ENCODE measurements at regions not wholly inside any gene's neighbourhood (a gene's known extent, or its start where the extent isn't known, plus 50 kb on each side); places are given as distances from the start of the nearest gene placed in this dataset.

DNA sequence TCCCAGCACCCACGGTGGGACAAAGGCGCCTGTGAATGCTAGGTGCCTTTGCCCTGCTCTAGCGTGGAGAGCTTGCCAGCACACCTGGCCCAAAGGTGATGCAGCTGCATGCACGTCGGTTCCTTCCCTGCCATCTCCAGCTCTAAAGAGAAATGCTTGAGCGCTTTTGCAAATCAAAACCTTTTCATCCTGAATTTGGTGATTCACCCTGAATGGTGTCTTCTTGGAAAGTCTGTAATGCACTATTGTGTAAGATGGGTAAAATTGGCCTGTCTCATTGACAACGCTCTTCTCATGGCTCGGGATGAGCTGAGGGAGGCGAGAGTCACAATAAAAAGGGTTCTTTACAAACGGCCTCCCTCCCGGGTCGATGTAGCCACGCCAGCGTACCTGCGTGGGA is 103.1 kb upstream of the ID4 start:
- DNase-seq (ENCODE audit: low read depth in 3 of 3), result no peak

- no peak for DNase-seq (ENCODE audit: low read depth in 3 of 3)
Observed at GRCh38 chr6:19734519-19734918, 102.7 kb upstream of the ID4 start.

- DNase-seq (ENCODE audit: low read depth in 3 of 3), result no peak
Observed at GRCh38 chr6:19736066-19736465, 101.1 kb upstream of the ID4 start.

DNA sequence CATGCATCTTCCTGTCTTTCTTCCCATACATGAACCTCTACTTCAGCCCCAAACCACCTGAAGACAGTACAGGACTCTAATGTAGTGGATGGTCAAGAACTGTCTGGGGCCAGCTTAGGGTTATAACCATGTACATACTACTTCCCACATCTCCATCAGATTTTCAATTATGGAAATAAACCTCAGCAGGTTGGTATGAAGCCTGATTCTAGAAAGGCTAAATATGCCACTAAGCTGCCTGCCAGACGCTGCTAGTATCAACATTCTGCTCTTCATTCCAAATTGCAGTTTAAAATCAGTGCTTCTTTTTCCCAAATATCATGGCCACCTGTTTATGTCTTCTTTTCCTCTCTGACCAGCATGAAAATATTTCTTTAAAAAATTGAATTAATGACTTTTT is 99.2 kb upstream of the ID4 start:
- no peak for DNase-seq (ENCODE audit: low read depth in 3 of 3)

GRCh38 chr6:19749722-19750121 is 87.4 kb upstream of the ID4 start:
- no peak for DNase-seq (ENCODE audit: low read depth in 3 of 3)

- no peak for DNase-seq (ENCODE audit: low read depth in 3 of 3)
Observed at GRCh38 chr6:19752746-19753145, 84.4 kb upstream of the ID4 start.

DNA sequence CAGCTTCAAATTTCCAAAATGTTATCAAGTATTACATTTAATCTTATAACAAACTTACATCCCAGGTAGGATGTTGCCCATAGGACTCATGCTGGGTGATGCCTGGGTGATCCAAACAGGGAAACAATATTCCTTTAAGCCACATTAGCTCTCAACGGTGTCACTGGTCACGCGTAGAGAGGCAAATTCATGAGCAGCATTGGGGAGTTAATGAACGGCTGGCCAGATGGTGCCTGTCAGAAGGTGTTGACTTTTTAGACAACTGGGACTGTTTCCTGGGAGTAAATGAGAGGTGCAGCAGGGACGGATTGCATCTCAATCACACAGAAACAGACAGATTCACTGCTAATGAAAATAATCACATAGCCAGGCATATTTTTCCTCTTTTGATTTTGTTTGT is 83.3 kb upstream of the ID4 start:
- DNase-seq (ENCODE audit: low read depth in 3 of 3), result no peak

DNA sequence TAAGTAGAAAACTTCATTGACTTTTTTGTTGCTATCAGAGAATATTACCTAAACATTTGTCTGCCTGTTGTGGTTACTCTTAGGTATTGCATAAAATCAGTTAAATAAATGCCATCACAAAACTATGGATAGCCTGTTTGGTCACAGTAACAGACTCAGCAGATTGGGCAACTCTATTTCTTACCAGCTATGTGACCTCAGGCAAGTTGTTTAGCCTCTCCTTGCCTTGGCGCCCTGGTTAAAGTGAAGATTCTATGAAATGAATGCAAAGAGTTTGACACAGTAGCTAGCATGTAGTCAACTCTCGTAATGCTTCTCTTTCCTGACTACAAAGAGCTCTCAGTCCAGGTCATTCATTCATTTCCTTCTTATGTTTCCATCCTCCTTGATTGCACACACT is 82.5 kb upstream of the ID4 start:
- no peak for DNase-seq (ENCODE audit: low read depth in 3 of 3)

GRCh38 chr6:19755181-19755580 is 82.0 kb upstream of the ID4 start:
- DNase-seq (ENCODE audit: low read depth in 3 of 3), result no peak

DNA sequence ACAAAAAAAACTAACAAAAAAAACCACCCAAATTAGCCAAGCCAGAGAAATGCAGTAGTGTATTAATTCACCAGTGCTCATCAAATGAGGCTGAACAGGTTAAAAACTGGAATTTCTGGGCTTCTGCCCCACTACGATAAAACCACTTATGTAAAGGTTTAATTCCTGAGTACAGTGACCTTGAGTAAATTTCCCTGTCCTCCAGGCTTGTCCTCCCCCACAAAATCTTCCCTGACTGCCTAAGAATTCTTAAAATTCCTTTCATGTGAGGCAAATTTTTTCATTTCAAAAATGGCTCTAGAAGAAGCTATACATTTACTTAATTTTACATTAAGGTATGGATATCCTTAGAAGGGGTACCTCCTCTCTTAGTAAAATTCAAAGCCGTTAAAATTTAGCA is 80.1 kb upstream of the ID4 start:
- DNase-seq (ENCODE audit: low read depth in 3 of 3), result no peak

GRCh38 chr6:19759117-19759880 is 77.9 kb upstream of the ID4 start:
- no peak for DNase-seq (ENCODE audit: low read depth in 3 of 3)

DNA sequence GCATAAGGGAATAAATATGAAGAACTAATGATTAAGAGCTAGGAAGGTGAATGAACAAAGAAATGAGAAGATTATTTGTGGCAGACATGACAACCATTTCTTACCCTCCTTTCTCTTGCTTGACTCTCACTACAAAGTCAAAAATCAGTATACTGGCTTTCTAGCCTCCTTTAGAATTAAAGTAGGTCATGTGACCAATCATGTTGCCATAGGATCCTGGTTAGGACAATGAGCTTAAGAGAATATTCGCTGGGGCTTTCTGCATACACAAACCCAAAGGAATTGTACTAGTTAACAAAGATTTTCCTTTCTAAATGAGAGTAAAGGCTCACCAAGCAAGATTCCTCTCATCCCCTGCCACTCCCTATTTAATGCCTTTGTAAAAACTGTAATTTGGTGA is 76.0 kb upstream of the ID4 start:
- no peak for DNase-seq (ENCODE audit: low read depth in 3 of 3)

DNA sequence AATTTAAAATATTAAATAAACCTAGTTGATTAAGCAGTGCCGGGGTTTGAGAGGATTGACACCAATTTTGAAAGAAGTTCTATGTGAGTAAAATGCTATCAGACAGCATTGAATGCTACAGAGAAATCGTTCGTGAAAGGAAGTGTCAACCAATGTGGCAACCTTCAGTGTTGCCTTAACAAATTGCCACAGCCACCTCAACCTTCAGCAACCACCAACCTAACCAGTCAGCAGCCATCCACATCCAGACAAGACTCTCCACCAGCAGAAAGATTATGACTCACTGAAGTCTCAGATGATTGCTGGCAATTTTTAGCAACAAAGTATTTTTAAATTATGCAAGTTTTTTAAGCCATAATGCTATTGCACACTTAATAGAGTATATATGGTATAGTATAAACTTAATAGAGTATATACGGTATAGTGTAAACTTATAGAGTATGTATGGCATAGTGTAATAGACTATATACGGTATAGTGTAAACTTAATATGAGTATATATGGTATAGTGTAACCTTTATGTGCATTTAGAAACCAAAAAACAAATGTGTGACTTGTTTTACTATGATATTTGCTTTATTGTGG is 65.3 kb upstream of the ID4 start:
- no peak for DNase-seq (ENCODE audit: low read depth in 3 of 3)

DNA sequence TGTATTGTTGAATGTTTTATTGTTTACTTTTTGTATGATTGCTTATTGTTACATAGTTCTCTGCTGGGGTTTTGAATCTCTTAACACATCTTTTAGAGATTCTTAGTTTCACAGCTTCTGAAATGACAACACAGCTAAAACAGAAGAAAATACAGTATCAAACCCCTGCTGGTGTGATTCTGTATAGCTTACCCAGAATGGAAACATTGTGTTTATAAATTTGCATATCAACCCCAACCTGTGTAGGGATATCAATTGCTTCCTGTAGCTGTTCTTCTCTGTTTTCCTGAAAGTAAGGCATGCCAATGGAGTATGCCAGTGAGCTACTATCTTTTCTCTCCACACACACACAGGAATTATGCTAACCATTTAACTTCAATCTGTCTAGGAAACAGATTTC is 64.3 kb upstream of the ID4 start:
- DNase-seq (ENCODE audit: low read depth in 3 of 3), result no peak

GRCh38 chr6:19781269-19781668 is 55.9 kb upstream of the ID4 start:
- DNase-seq (ENCODE audit: low read depth in 3 of 3), result no peak

DNA sequence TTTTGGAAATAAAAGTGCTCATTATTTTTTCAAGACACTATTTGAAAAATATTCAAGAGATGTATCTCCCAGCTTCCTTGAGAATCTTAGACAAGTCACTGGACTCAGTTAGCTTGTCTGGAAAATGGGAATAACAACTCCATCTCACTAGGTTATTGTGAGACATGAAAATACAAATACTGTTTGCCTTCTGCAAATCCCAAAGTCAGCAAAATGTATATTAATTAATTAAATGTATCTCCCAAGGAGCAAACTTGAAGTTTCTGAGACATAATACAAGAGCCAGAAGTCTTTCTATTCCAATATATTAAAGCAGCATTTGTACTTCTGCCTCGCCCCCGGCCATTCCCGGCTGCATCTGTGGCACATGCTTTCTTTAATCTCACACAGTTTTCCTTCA is 54.6 kb upstream of the ID4 start:
- DNase-seq (ENCODE audit: low read depth in 3 of 3), result no peak

Measured in stimulated activated CD4-positive, alpha-beta T cell treated with anti-CD3 and anti-CD28 coated beads, TNF-alpha, amount 100 ng/mL, for 24 hours (primary cell).